ENCODE measurements at regions not wholly inside any gene's neighbourhood (a gene's known extent, or its start where the extent isn't known, plus 50 kb on each side); places are given as distances from the start of the nearest gene placed in this dataset.

GRCh38 chr2:41994233-41994637, 53.6 kb upstream of the PKDCC start:
- no peak for TF ChIP-seq CTCF (conservative IDR thresholded peaks at IDR 0.05; ENCODE audit: low read depth, low read length)
- TF ChIP-seq EZH2 (IDR thresholded peaks at IDR 0.05; ENCODE audit: borderline replicate concordance, low read depth, low read length, poor library complexity, severe bottlenecking) = no peak

All from A673 (cell line).